ENCODE measurements at regions not wholly inside any gene's neighbourhood (a gene's known extent, or its start where the extent isn't known, plus 50 kb on each side); places are given as distances from the start of the nearest gene placed in this dataset.

- TF ChIP-seq CTCF (IDR thresholded peaks at IDR 0.05; ENCODE audit: control extremely low read depth in 1 of 3, insufficient read depth in 1 of 3, low read depth in 1 of 3, low read length in 3 of 3) (no peak), POU5F1 (IDR thresholded peaks at IDR 0.05; ENCODE audit: low read depth, low read length) (no peak)
Measured at GRCh38 chr6:40922281-40922680, 116.7 kb downstream of the UNC5CL start (continued).
